Fibroblast of the conjunctiva (primary cell): ENCODE measurements at regions not wholly inside any gene's neighbourhood (a gene's known extent, or its start where the extent isn't known, plus 50 kb on each side); places are given as distances from the start of the nearest gene placed in this dataset.

Experiments used
- DNase-seq: peaks from one replicate; pipeline ENCODE4 v3.0.0-alpha.2; 2010; ENCODE audit warnings: low read depth

- DNase-seq: no peak
These were observed 634.4 kb upstream of the C9orf72 start for GRCh38 chr9:28207657-28208056.

- DNase-seq: no peak
These were observed 635.8 kb upstream of the C9orf72 start for GRCh38 chr9:28209130-28209529.

GRCh38 chr9:28212979-28213378 lies 639.7 kb upstream of the C9orf72 start:
- peak; percentile 41 for DNase-seq

GRCh38 chr9:28215536-28216299 lies 642.4 kb upstream of the C9orf72 start:
- no peak for DNase-seq

- DNase-seq: no peak
These were observed 659.4 kb upstream of the C9orf72 start for GRCh38 chr9:28232686-28233085.

GRCh38 chr9:28234133-28234893 lies 661.0 kb upstream of the C9orf72 start:
- no peak for DNase-seq

- DNase-seq: peak; percentile 27
These were observed 661.6 kb upstream of the C9orf72 start for GRCh38 chr9:28234894-28235277.

GRCh38 chr9:28249424-28249823 lies 676.1 kb upstream of the C9orf72 start:
- no peak for DNase-seq

GRCh38 chr9:28255174-28255573 lies 681.9 kb upstream of the C9orf72 start:
- no peak for DNase-seq

GRCh38 chr9:28260330-28260729 lies 687.0 kb upstream of the C9orf72 start:
- DNase-seq: no peak

GRCh38 chr9:28264368-28264767 lies 691.1 kb upstream of the C9orf72 start:
- no peak for DNase-seq

- DNase-seq: no peak
These were observed 694.1 kb upstream of the C9orf72 start for GRCh38 chr9:28267351-28267750.

- DNase-seq: no peak
These were observed 696.9 kb upstream of the C9orf72 start for GRCh38 chr9:28270156-28270555.

- DNase-seq: no peak
These were observed 698.8 kb upstream of the C9orf72 start for GRCh38 chr9:28272127-28272526.

GRCh38 chr9:28287455-28287854 lies 714.2 kb upstream of the C9orf72 start:
- DNase-seq: no peak

GRCh38 chr9:28289746-28290145 lies 716.5 kb upstream of the C9orf72 start:
- DNase-seq: no peak

- DNase-seq: no peak
These were observed 720.2 kb upstream of the C9orf72 start for GRCh38 chr9:28293369-28294090.

GRCh38 chr9:28301281-28301680 lies 728.0 kb upstream of the C9orf72 start:
- no peak for DNase-seq

GRCh38 chr9:28317745-28318144 lies 744.5 kb upstream of the C9orf72 start:
- DNase-seq: no peak

- DNase-seq: no peak
These were observed 745.2 kb upstream of the C9orf72 start for GRCh38 chr9:28318515-28318914.

GRCh38 chr9:28319981-28320380 lies 746.7 kb upstream of the C9orf72 start:
- DNase-seq: no peak

GRCh38 chr9:28320616-28321015 lies 747.3 kb upstream of the C9orf72 start:
- no peak for DNase-seq

- DNase-seq: no peak
These were observed 756.0 kb upstream of the C9orf72 start for GRCh38 chr9:28329323-28329722.
